ENCODE measurements at regions not wholly inside any gene's neighbourhood (a gene's known extent, or its start where the extent isn't known, plus 50 kb on each side); places are given as distances from the start of the nearest gene placed in this dataset.

- no peak for TF ChIP-seq CTCF (IDR thresholded peaks at IDR 0.05)
- no peak for TF ChIP-seq POLR2A (IDR thresholded peaks at IDR 0.05)
These were observed 1754.0 kb upstream of the ACO1 start for GRCh38 chr9:30630459-30630858.

All from thyroid gland (tissue), 4 donors.